IPS-18c (cell line): ENCODE measurements at regions not wholly inside any gene's neighbourhood (a gene's known extent, or its start where the extent isn't known, plus 50 kb on each side); places are given as distances from the start of the nearest gene placed in this dataset.
"Not testable (repeated sequence)": the region's sequence is repeated elsewhere in the genome, so short reads cannot be mapped to it uniquely, and the experiment has no call there.

Experiments
- H3K4me3 ChIP-seq: 2 replicates; pipeline ENCODE4 v1.7.0; 2013; ENCODE audit warnings: low read depth, mild to moderate bottlenecking, low read length, moderate library complexity; ENCODE audit not compliant: insufficient read depth
- H3K9me3 ChIP-seq: one replicate; pipeline ENCODE4 v1.6.1; 2013; ENCODE audit warnings: mild to moderate bottlenecking, low read length, moderate library complexity; ENCODE audit not compliant: control insufficient read depth, insufficient read depth

GRCh38 chr10:84607523-84607922, 279.1 kb downstream of the CCSER2 start:
- no peak overlapping the region for H3K4me3 ChIP-seq
- no peaks in the 10 kb centered on the region for H3K9me3 ChIP-seq

DNA sequence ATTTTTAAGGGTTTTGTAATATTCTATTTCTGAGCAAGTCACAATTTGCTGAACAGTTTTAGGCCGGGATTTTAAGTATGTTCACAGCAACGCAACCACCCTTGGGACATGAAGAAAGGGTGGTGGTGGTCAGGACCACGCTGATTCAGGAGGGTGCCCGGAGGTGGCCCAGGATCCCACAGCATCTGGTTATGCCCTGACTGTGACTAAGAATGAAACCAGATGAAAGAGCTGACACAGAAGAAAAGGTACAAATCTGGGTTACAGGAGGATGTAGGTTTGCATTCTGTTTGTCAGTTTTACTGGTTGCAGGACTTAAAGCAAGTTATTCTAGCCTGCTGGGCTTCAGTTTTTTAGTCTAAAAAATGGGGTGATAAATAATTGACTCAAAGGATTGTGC, 279.7 kb downstream of the CCSER2 start:
- Histone ChIP-seq H3K4me3 (no peak overlapping the region), H3K9me3 (no peaks in the 10 kb centered on the region)

- Histone ChIP-seq H3K9me3 (no peaks in the 10 kb centered on the region), H3K4me3 (no peak overlapping the region)
These were observed 285.1 kb downstream of the CCSER2 start for GRCh38 chr10:84613336-84614021.

- H3K9me3 ChIP-seq: no peaks in the 10 kb centered on the region
- H3K4me3 ChIP-seq: no peak overlapping the region
These were observed 298.2 kb downstream of the CCSER2 start for GRCh38 chr10:84626397-84627087.

- no peak overlapping the region for H3K4me3 ChIP-seq
- H3K9me3 ChIP-seq: no peaks in the 10 kb centered on the region
These were observed 304.5 kb downstream of the CCSER2 start for GRCh38 chr10:84632866-84633265.

DNA sequence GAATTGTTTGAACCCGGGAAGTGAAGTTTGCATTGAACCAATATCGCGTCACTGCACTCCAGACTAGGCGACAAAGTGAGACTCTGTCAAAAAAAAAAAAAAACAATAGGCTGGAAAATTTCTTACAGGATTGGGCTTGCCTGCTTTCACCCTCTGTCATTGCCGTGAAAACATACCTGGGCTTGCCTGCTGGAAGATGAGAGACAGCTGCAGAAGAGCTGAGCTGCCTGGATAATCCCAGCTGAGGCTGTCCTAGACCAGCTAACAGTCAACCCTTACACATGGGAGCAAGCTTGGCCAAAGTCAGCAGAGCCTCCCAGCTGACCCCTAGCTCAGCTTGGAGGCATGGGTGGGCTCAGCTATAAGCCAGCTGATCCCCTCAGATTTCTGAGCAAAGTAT, 306.2 kb downstream of the CCSER2 start:
- Histone ChIP-seq H3K9me3 (no peaks in the 10 kb centered on the region), H3K4me3 (no peak overlapping the region)

- H3K9me3 ChIP-seq, H3K4me3 ChIP-seq: not testable (repeated sequence)
These were observed 322.2 kb downstream of the CCSER2 start for GRCh38 chr10:84650628-84651027.

GRCh38 chr10:84654671-84655070, 326.3 kb downstream of the CCSER2 start:
- Histone ChIP-seq H3K4me3 (no peak overlapping the region), H3K9me3 (no peaks in the 10 kb centered on the region)

GRCh38 chr10:84659027-84659426, 330.6 kb downstream of the CCSER2 start:
- no peaks in the 10 kb centered on the region for H3K9me3 ChIP-seq
- no peak overlapping the region for H3K4me3 ChIP-seq

DNA sequence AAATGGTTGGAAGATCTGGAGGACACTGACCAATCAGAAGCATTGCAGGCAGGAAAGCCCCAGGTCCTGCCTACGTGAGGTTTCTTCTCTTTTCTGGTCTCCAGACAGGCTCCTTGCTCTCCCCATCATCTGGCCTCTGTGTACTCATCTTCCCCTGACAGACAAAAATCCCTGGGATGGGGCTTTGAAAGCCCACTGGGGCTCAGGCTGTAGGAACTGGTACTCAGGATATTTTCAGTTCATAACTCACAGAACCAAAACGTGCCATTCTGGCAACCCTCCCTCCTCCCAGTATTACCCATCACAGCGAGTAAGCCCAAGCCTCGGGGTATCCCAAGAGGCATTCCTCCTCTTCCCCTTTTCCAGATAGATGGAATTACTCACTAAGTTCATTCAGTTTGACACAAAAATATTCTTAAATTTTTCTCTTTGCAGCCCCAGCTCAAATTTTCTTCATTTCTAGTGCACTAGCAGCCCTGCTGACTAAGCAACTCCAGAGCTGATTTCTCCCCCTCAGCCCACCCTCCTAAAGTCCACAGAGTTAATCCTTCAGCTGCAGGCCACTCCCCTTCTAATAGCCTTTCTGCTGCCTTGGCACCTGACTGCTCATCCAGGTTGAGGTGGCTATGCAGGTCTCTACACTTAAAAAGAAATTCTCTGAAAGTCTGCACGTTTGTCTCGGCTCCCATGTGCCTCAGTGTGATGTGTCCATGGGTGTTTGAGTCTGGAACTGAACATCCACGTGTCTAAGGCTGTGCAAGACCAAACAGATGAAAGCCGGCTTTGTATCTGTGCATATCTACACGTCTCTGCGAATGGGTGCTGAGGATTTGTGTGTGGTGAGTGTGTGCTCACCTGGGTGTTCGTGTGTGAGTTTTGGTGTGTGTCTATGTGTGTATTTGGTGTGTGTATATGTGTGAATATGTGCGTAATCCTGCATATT, 331.4 kb downstream of the CCSER2 start:
- H3K4me3 ChIP-seq: no peak overlapping the region
- H3K9me3 ChIP-seq: no peaks in the 10 kb centered on the region

- no peaks in the 10 kb centered on the region for H3K9me3 ChIP-seq
These were observed 332.2 kb downstream of the CCSER2 start for GRCh38 chr10:84660450-84661159.

DNA sequence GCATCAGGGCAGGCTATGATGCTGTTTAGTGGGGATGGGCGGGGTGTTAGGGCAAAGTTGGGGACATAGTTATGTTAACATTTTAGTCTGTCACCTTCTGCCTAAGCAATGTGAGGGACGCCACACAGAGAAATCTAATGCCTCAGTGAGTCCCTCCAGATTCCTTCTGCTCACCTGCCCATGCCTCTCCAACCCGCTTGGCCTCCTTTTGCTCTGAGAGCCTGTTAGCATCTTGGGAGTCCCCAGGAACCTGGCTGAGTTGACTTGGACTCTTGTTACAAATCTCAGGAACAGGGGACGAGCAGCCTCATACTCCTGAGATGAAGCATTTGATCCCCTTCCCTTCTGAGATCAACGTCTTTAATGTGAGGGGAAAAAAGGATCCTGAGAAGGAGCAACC, 336.8 kb downstream of the CCSER2 start:
- Histone ChIP-seq H3K4me3 (no peak overlapping the region), H3K9me3 (no peaks in the 10 kb centered on the region)

More at GRCh38 chr10:84660450-84661159, 332.2 kb downstream of the CCSER2 start:
- H3K4me3 ChIP-seq: no peak overlapping the region

DNA sequence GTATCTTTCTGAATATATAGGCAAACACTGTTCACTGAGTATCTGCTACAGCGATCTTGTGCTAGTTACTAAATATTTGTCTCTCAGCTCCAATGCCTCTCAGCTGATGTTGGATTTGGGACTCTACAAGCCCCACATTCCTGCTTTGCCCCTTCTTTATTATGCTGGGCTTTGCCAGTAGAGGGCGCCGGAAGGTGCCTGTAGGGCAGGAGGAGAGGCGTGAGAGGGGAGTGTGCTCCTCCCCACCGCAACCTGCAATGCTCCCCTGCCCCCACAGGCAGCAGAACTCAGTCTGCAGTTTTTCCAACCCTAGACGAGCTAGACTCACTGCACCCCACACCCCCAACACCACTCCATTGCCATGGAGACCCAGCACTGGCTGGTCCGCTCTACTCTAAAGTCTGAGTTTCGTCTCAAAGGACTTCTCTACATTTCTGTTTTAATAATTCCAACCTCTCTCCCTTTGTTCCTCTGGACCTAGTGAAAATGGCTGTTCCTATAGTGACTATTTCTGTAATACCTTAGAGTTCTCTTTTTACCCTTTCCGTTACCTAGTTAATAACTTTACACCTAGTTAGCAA, 337.6 kb downstream of the CCSER2 start:
- H3K4me3 ChIP-seq: no peak overlapping the region
- H3K9me3 ChIP-seq: no peaks in the 10 kb centered on the region

- Histone ChIP-seq H3K9me3 (no peaks in the 10 kb centered on the region), H3K4me3 (no peak overlapping the region)
These were observed 339.9 kb downstream of the CCSER2 start for GRCh38 chr10:84668186-84668763.

- Histone ChIP-seq H3K4me3 (no peak overlapping the region), H3K9me3 (no peaks in the 10 kb centered on the region)
These were observed 346.7 kb downstream of the CCSER2 start for GRCh38 chr10:84675060-84675459.

GRCh38 chr10:84676536-84676935, 348.1 kb downstream of the CCSER2 start:
- H3K9me3 ChIP-seq: no peaks in the 10 kb centered on the region
- H3K4me3 ChIP-seq: no peak overlapping the region

GRCh38 chr10:84681781-84682180, 353.4 kb downstream of the CCSER2 start:
- Histone ChIP-seq H3K9me3 (no peaks in the 10 kb centered on the region), H3K4me3 (no peak overlapping the region)
